Smooth muscle cell (in vitro differentiated cells): ENCODE measurements at regions not wholly inside any gene's neighbourhood (a gene's known extent, or its start where the extent isn't known, plus 50 kb on each side); places are given as distances from the start of the nearest gene placed in this dataset.

Source experiments
- DNase-seq: peaks from one replicate; lab custom pipeline; 2025; ENCODE audit not compliant: unreplicated experiment; lab: John Stamatoyannopoulos, UW
- H2AFZ ChIP-seq: fragments of 200-600 bp; sonication (generic); 2 replicates; pipeline ENCODE4 v1.6.0; 2016; ENCODE audit warnings: antibody characterized with exemption, low read depth, mild to moderate bottlenecking
- H3F3A ChIP-seq: fragments of 200-600 bp; sonication (generic); 2 replicates; pipeline ENCODE4 v1.6.0; 2017; ENCODE audit warnings: antibody characterized with exemption, low read depth
- H3K27ac ChIP-seq: fragments of 200-600 bp; sonication (generic); 2 replicates; pipeline ENCODE4 v1.5.1; 2016; ENCODE audit warnings: low read depth, mild to moderate bottlenecking
- H3K27me3 ChIP-seq: fragments of 200-600 bp; sonication (generic); 2 replicates; pipeline ENCODE4 v1.6.1; 2016; ENCODE audit warnings: low read depth, mild to moderate bottlenecking
- H3K36me3 ChIP-seq: fragments of 200-600 bp; sonication (generic); 2 replicates; pipeline ENCODE4 v1.5.1; 2016; ENCODE audit warnings: low read depth
- H3K4me1 ChIP-seq: fragments of 200-600 bp; sonication (generic); 2 replicates; pipeline ENCODE4 v1.5.1; 2016; ENCODE audit warnings: low read depth
- H3K4me2 ChIP-seq: fragments of 200-600 bp; sonication (generic); 2 replicates; pipeline ENCODE4 v1.6.0; 2016; ENCODE audit warnings: mild to moderate bottlenecking
- H3K4me3 ChIP-seq: fragments of 200-600 bp; sonication (generic); 2 replicates; pipeline ENCODE4 v1.5.1; 2016; ENCODE audit warnings: mild to moderate bottlenecking
- H3K79me2 ChIP-seq: fragments of 200-600 bp; sonication (generic); 2 replicates; pipeline ENCODE4 v1.6.0; 2016; ENCODE audit warnings: low read depth, mild to moderate bottlenecking
- H3K9ac ChIP-seq: fragments of 200-600 bp; sonication (generic); 2 replicates; pipeline ENCODE4 v1.6.0; 2016; ENCODE audit warnings: low read depth
- H3K9me3 ChIP-seq: fragments of 200-600 bp; sonication (generic); replicated peaks from 2 replicates; pipeline ENCODE4 v1.5.1; 2016; ENCODE audit warnings: low read depth
- H4K20me1 ChIP-seq: fragments of 200-600 bp; sonication (generic); 2 replicates; pipeline ENCODE4 v1.6.0; 2016; ENCODE audit warnings: low read depth
- CTCF ChIP-seq: fragments of 200-600 bp; sonication (generic); IDR thresholded peaks from 2 replicates; pipeline ENCODE4 v1.5.1; 2017; ENCODE audit warnings: borderline replicate concordance, mild to moderate bottlenecking, antibody characterized with exemption; ENCODE audit not compliant: insufficient read depth, poor library complexity, severe bottlenecking
- WGBS: methylation state at CpG from one replicate; pipeline ENCODE4 v1.1.7; 2016; ENCODE audit warnings: low lambda C conversion rate; 5-methylcytosine and 5-hydroxymethylcytosine counted together

GRCh38 chr5:74085186-74085585 is 459.2 kb downstream of the ARHGEF28 start:
- no peak for DNase-seq
- H3F3A ChIP-seq, result no peaks in the 10 kb centered on the region

GRCh38 chr5:74083096-74083791 is 457.2 kb downstream of the ARHGEF28 start:
- Histone ChIP-seq H3K9me3 (no peaks in the 10 kb centered on the region), H2AFZ (no peak overlapping the region), H3K4me2 (no peak overlapping the region), H3K79me2 (no peaks in the 10 kb centered on the region), H3K27me3 (no peaks in the 10 kb centered on the region), H4K20me1 (no peaks in the 10 kb centered on the region), H3K4me3 (no peak overlapping the region), H3K9ac (no peak overlapping the region), H3K27ac (no peak overlapping the region), H3K4me1 (peaks cover 12% of the 10 kb centered on the region), H3F3A (no peaks in the 10 kb centered on the region), H3K36me3 (no peaks in the 10 kb centered on the region)
- 84% methylated on average over 3 of the region's 3 CpGs for WGBS
- no peak for TF ChIP-seq CTCF
- DNase-seq, result no peak

More at GRCh38 chr5:74085186-74085585, 459.2 kb downstream of the ARHGEF28 start:
- no peak for TF ChIP-seq CTCF
- peak overlapping the region; percentile 17 for H3K27ac ChIP-seq
- H4K20me1 ChIP-seq, result no peaks in the 10 kb centered on the region
- no peaks in the 10 kb centered on the region for H3K79me2 ChIP-seq
- no peaks in the 10 kb centered on the region for H3K36me3 ChIP-seq
- 42% methylated on average over 4 of the region's 4 CpGs for WGBS
- H3K4me3 ChIP-seq, result no peak overlapping the region
- no peak overlapping the region for H3K9ac ChIP-seq
- H2AFZ ChIP-seq, result no peak overlapping the region
- H3K27me3 ChIP-seq, result no peaks in the 10 kb centered on the region
- no peak overlapping the region for H3K4me2 ChIP-seq
- H3K9me3 ChIP-seq, result no peaks in the 10 kb centered on the region
- H3K4me1 ChIP-seq, result peaks cover 12% of the 10 kb centered on the region

- WGBS, result 85% methylated on average over 4 of the region's 4 CpGs
- no peak for TF ChIP-seq CTCF
These were observed 456.6 kb downstream of the ARHGEF28 start for GRCh38 chr5:74082512-74083055.

GRCh38 chr5:74081126-74081525 is 455.1 kb downstream of the ARHGEF28 start:
- Histone ChIP-seq H3F3A (no peaks in the 10 kb centered on the region), H3K9me3 (no peaks in the 10 kb centered on the region), H4K20me1 (no peaks in the 10 kb centered on the region), H3K27me3 (no peaks in the 10 kb centered on the region), H3K79me2 (no peaks in the 10 kb centered on the region), H3K4me1 (peaks cover 13% of the 10 kb centered on the region), H3K9ac (no peak overlapping the region), H3K27ac (no peak overlapping the region), H3K36me3 (no peaks in the 10 kb centered on the region), H3K4me3 (no peak overlapping the region), H3K4me2 (no peak overlapping the region), H2AFZ (no peak overlapping the region)
- no peak for TF ChIP-seq CTCF
- DNase-seq, result no peak
- WGBS, result 77% methylated on average over 5 of the region's 5 CpGs

More at GRCh38 chr5:74082512-74083055, 456.6 kb downstream of the ARHGEF28 start:
- DNase-seq, result no peak
- H3K79me2 ChIP-seq, result no peaks in the 10 kb centered on the region
- H3K27me3 ChIP-seq, result no peaks in the 10 kb centered on the region
- no peak overlapping the region for H3K4me2 ChIP-seq
- no peaks in the 10 kb centered on the region for H3F3A ChIP-seq
- no peak overlapping the region for H2AFZ ChIP-seq
- H3K36me3 ChIP-seq, result no peaks in the 10 kb centered on the region
- peaks cover 12% of the 10 kb centered on the region for H3K4me1 ChIP-seq
- H3K9ac ChIP-seq, result no peak overlapping the region
- H3K9me3 ChIP-seq, result no peaks in the 10 kb centered on the region
- no peak overlapping the region for H3K27ac ChIP-seq
- H4K20me1 ChIP-seq, result no peaks in the 10 kb centered on the region
- no peak overlapping the region for H3K4me3 ChIP-seq
